PFSK-1 (cell line): ENCODE measurements at regions not wholly inside any gene's neighbourhood (a gene's known extent, or its start where the extent isn't known, plus 50 kb on each side); places are given as distances from the start of the nearest gene placed in this dataset.

Source experiments
- FOXP2 ChIP-seq: optimal IDR thresholded peaks from 2 replicates; pipeline ENCODE3; 2011; ENCODE audit warnings: borderline replicate concordance, control low read depth, inconsistent platforms; ENCODE audit not compliant: insufficient read depth; ENCODE audit errors: extremely low read length, extremely low read depth
- POLR2AphosphoS5 ChIP-seq: IDR thresholded peaks from 2 replicates; pipeline ENCODE4 v1.6.1; 2012; ENCODE audit warnings: low read depth, mild to moderate bottlenecking, control low read depth, low read length, moderate library complexity
- REST ChIP-seq, 2 experiments: IDR thresholded peaks; 2 replicates each; pipeline versions ENCODE4 v1.6.1 to v1.8.0; 2011 to 2012; ENCODE audit warnings: low read depth in 2 of 2, low read length in 2 of 2, control low read depth in 1 of 2, inconsistent platforms in 1 of 2, mild to moderate bottlenecking in 1 of 2, moderate library complexity in 1 of 2; ENCODE audit not compliant: insufficient read depth in 1 of 2
- SIN3A ChIP-seq: IDR thresholded peaks from 2 replicates; pipeline ENCODE4 v1.6.1; 2012; ENCODE audit warnings: mild to moderate bottlenecking, low read length, moderate library complexity, borderline replicate concordance; ENCODE audit not compliant: insufficient read depth
- TAF1 ChIP-seq: IDR thresholded peaks from 2 replicates; pipeline ENCODE4 v1.6.1; 2012; ENCODE audit warnings: low read length, control low read depth, borderline replicate concordance; ENCODE audit not compliant: insufficient read depth

DNA sequence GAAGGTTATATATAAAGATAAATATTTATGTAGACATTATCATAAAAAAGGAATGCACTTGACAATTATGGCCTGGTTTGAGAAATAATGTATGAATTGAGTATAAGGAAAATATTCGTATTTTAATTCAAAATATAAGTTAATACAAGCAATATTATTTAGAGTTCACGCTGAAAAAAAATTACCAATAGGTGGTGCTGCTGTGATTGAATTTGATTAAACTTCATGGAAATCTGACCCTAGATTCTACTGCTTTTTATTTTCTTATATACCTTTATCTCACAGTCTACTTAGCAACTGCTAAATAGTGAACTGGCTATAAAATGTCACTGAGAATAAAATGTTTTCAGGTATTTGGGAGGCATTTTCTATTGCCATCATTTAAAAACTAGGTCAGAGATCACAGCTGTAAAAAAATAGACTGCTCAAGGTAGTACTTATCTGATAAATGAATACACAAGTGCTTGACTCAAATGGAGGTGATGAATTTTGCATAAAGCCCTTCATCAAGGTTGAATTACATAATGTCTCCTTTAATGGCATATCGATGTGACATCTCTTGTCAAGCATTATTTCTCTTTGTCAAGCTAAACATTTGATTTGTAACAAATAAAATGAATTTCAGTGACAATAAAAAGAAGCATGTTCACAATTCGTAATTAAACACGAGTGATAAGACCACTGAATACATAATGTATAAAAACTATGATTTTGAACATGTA is 1638.8 kb upstream of the PCDH7 start:
- TF ChIP-seq SIN3A (no peak), FOXP2 (no peak), TAF1 (no peak), POLR2AphosphoS5 (no peak), REST (IDR thresholded peaks at IDR 0.05; ENCODE audit: insufficient read depth in 1 of 2, low read depth in 2 of 2, low read length in 2 of 2) (no peak)

- TF ChIP-seq REST (IDR thresholded peaks at IDR 0.05; ENCODE audit: insufficient read depth in 1 of 2, low read depth in 2 of 2, low read length in 2 of 2) (no peak), FOXP2 (no peak), TAF1 (no peak), POLR2AphosphoS5 (no peak), SIN3A (no peak)
These were observed 1637.5 kb upstream of the PCDH7 start for GRCh38 chr4:29082684-29083083.

- no peak for TF ChIP-seq POLR2AphosphoS5
- TF ChIP-seq TAF1: no peak
- no peak for TF ChIP-seq FOXP2
- TF ChIP-seq SIN3A: no peak
- TF ChIP-seq REST (IDR thresholded peaks at IDR 0.05; ENCODE audit: insufficient read depth in 1 of 2, low read depth in 2 of 2, low read length in 2 of 2): no peak
These were observed 1634.4 kb upstream of the PCDH7 start for GRCh38 chr4:29085748-29086147.

GRCh38 chr4:29104694-29105093 is 1615.5 kb upstream of the PCDH7 start:
- TF ChIP-seq TAF1: no peak
- TF ChIP-seq POLR2AphosphoS5: no peak
- TF ChIP-seq REST (IDR thresholded peaks at IDR 0.05; ENCODE audit: insufficient read depth in 1 of 2, low read depth in 2 of 2, low read length in 2 of 2): no peak
- no peak for TF ChIP-seq SIN3A
- no peak for TF ChIP-seq FOXP2
